IPS DF 4.7 (cell line): ENCODE measurements at regions not wholly inside any gene's neighbourhood (a gene's known extent, or its start where the extent isn't known, plus 50 kb on each side); places are given as distances from the start of the nearest gene placed in this dataset.
"Not testable (repeated sequence)": the region's sequence is repeated elsewhere in the genome, so short reads cannot be mapped to it uniquely, and the experiment has no call there.

Source experiments
- DNase-seq: peaks from one replicate; pipeline ENCODE4 v3.0.0-alpha.2; 2013; ENCODE audit warnings: low spot score; ENCODE audit errors: extremely low read depth

DNA sequence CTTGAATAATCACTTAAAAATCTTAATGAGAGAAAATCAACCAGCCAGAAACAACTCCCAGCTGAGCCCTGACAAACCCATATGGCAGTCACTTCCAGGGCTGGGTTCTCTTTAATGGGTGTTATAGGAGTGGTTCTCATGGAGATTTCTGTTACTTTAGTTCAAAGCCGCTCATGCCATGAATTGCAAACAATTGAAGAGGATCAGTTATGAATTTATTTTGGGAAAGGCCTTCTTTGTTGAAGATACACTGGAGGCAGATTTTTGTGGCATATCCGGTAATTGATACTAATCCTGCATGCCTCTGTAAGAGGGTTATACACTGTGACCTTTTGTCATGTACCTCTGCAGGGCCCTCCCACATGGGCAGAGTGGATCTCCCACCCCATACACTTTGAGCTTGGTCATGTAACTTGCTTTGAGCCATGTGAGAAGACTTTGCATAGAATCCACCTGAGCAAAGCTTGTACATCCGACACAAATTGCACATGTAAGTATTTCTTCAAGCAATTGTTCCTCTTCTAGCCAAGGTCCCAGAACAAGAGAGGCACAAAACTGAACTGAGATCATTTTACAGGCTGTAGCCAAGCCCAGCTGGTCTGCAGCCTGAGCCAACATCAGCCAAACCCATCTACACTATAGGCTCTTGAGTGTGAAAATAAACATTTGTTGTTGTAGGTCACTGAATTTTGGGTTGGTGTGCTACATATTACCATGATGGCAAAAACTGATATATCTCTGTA is 492.3 kb downstream of the PREX1 start:
- no peak for DNase-seq

DNA sequence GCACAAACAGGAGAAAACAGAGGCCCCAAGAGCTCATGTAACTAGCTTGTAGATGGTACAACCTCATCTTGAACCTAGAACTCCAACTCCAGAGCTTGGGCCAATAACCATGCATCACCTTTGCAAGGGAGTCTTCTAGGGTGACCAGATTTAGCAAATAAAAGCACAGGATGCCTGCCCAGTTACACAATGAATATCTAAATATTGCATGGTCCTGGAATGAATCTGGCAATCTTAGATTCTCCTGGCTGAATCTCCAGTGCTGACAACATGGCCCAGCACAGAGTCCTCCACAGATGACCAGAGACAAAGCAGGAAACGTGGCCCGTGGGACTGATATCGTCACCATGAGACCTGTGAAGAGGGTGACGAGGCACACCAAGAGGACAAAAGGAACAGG is 494.1 kb downstream of the PREX1 start:
- no peak for DNase-seq

DNA sequence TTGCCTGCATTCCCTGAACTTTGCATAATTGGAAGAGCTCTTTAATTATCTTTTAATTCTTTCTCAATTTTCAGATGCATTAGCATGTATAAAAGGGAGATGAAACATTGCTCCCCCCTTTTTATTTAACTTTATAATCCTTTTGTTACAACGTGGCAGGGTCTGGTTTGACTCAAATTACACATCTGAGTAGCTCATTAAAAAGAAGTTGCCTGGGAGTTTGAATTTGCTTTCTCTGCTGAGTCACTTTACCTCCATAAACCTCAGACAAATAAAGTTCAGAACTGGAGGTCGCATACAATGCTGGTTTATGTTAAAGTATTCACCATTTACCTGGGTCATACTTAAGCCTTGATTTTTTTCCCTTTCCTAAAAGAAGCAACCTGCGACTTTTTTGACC is 495.2 kb downstream of the PREX1 start:
- DNase-seq: no peak

DNA sequence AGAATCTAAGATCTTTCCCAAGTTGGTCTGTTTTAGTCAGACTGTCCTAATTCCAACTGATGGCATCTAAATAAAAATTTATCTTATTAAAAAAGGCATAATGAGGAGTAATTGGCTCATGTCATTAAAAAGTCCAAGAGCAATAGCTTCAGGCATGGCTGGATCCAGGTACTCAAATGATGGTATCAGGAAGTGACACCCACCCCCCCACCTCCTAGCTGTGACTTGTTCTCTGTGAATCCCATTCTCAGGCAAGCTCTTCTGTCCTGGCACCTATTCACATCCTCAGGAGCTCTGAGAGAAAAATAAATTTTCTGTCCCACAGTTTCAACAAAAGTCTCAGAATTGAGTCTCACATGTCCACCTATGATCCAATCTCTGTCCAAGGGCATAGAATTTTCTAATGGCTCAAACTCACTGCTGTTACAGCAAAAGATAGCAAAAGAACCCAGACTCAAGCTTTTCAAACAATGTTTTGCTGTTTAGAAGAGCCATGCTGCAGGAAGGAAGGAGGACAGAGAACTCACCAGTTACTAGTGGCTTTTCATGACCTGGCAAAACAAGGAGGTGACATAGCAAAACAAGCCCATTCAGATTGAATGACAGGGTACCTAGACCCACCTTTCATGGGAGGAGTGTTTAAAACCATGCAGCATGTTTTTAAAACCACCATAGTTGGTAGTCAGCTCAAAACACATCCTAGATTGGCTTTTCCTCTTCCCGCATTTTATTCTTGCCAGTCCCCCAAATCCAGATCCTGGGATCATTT is 496.1 kb downstream of the PREX1 start:
- no peak for DNase-seq

DNA sequence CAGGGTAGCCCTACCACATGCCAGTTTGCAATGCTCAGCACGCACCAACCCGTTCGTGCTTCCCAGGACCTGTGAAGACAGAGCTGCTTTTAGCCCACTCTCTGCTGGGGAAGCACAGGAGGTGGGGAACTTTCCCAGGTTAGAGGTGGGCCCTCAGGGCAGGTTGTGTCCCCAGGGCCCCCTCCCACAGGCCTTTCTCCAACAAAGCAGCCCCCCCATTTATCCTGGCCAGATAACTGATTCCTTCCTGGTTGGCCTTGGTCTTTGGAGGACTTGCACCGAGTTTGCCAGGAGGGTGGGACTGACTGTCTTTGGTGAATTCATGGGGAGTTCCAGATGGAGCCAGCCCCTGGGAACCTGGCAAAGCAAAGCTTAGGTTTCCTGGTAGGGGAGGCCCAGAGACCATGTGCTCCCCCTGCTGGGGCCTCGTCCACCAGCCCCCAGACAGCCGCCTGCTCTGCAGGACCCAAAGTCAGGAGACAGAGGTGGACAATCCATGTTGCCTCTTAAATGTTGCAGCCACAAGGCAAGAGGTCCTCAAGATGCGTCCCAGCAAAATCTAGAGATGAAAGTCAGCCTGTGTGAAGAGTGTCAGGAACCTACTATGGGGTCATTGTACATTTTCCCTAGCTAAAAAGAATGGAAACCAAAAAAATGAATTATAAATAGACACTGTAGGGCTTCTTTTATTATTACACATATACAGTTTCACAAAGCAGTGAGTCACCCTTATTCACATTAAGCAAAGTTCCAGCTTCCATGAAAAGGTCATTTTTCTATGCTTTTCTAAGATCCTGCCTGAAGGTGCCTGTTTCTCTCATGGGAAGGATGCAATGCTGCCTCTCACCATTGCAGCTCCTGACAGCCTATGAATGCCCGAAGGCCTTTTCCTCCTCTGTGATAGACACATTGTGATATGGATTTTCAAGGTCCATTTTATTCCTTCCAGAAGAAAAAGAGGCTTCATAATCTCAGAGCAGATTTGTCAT is 497.8 kb downstream of the PREX1 start:
- no peak for DNase-seq

DNA sequence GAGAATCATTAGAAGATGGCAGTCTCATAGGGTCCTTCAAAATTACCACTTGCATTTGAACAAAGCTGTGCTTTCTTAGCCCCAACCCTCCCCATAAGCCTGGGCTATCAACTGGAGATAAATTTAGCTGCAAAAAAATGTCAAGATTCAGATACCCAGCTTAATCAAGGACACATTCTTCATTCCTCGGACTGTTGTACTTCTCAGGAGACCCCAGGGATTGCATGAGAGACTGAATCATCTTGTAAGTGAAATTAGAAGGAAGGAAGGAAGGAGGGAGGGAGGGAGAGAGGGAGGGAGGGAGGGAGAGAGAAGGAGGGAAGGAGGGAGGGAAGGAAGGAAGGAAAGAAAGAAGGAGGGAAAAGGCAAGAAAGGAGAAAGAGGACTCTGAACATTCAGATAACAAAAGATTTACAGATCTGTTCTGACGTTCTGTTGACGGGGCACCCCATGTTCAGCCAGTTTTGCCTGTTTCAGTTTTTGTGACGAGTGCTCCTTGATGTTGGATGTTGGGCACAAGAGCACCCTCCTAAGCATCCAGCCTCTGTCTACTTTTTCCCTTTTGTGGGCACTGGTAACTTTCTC is 498.7 kb downstream of the PREX1 start:
- DNase-seq: no peak

DNA sequence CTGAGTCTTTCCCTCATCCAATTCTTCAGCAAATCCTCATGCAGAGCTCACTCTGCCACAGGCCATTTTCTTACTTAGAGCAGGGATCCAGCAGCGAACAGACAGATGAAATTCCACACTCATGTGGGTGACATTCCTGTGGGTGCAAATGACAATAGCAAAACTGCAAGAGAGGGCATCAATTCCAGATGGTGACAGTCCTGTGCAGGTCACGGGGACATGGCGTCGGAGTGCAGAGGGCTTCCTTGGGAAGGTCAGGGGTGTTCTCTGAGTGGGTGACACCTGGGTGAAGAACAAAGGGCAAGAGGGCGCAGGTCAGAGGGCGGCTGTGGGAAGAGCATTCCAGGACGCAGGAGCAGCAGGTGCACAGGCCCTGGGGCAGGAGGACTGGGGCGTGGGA is 500.0 kb downstream of the PREX1 start:
- DNase-seq: not testable (repeated sequence)

DNA sequence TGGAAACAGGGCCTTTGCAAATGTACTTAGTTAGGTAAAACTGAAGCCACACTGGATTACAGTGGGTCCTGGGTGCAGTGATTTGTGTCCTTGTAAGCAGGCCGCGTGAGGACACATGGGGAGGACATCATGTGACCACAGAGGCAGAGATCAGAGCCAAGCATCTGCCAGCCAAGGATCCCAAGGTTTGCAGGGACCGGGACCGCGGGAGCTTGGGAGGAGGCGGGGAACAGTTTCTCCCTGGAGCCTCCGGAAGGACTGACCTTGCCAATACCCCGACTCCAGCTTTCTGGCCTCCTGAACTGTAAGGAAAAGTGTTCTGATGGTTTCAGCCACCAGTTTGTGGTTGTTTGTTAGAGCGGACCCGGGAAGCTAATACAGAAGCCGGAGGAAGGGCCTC is 500.9 kb downstream of the PREX1 start:
- DNase-seq: no peak

DNA sequence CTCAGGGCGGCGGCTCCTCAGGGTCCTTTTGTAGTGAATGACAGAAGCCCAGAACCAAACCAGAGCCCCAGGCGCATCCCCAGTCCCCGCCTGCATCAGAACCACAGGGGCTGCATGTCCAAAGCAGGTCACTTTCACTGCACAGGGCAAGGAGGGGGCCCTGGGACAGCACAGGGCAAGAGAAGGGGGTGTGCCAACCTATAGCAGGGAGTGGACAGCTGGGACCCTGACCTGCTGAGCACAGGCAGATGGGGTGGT is 501.4 kb downstream of the PREX1 start:
- no peak for DNase-seq

DNA sequence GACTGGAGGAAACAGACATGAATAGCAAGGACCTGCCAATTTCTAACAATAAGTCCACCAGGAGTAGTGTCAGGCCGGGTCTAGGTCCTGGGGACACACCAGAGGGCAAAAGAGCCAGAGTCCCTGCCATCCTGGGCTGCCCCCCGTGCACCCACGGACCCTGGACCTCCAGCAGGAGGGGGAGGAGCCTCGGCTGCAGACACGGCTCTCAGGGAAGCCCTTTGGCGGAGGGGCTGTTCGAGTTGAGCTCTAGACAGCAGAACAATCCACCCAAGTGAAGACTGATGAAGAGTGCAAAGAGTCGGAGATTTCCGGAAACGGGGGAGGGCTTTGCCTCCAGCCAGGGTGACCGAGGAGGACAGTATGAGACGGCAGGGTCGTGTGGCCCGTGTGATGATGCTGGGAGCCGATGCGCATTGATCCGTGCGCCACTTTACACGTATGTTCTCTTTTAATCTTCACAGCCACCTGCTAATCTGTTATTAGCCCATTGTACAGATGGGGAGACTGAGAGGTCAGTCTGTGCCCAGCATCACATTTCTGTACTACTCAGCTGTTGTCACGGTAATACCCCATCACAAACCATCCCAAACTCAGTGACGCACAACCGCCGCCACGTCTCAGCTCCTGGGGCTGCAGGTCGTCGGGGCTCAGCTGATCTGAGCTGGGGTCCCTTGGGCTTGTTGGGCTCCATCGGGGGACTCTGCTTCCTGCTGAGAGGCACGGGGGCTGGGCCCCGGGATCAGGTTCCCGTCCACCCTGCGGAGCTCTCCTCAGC is 502.0 kb downstream of the PREX1 start:
- no peak for DNase-seq

DNA sequence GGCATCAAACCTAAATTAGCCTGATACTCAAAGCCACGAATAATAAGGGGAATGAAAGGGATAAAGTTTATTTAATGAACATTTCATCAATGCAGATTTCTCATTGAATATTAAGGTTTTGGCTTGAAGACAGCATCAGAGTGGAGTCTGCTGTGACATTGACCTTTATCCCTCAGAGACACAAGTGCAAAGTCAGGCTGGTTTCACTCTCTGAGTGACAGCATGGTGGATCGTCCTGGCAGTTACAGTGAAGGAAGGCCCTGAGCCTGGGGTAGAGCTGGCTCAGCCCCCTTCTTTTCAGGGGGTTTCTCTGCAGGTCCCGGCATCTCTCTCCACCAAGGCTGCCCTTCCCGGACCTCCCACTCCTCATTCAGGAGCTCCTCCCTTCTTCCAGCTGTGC is 503.1 kb downstream of the PREX1 start:
- no peak for DNase-seq

DNA sequence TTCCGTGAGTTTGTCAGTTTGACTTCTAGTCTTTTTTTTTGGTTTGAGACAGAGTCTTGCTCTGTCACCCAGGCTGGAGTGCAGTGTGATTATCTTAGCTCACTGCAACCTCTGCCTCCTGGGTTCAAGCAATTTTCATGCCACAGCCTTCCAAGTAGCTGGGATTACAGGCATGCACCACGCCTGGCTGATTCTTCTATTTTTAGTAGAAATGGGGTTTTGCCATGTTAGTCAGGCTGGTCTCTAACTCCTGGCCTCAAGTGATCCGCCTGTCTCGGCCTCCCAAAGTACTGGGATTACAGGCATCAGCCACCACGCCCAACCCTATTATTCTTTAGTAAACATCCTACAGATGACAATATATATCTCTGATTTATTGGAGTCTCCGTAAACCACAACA is 506.5 kb downstream of the PREX1 start:
- DNase-seq: no peak

DNA sequence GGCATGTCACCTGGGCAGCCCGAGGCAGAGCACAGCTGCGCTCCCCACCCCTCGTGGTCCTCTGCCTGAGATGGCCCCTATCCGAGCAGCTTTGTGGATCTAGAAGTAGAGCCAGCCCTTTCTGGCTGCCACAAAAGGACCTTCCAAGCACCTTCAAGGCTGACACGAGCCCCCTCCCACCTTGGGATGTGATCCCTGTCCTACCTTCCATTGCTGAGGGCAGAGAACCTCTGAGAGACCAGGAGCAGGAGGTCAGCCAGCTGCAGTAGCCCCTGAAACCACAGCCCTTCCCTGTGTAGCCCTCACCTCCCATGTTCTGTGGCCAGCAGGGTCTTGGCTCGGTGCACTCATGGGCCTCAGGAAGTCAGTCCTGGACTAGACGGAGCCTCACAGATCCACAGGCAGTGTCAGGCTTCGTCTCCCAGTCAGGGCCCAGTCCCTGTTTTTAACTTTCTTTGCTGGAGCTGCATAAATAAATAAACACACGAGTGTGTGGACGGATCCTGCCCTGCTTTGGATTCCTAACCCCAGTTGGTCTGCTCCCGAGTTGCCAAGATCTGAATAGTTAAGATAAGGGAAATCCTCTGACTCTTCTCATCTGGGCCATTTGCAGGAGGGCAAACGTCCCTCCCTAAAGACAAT is 507.7 kb downstream of the PREX1 start:
- DNase-seq: no peak

DNA sequence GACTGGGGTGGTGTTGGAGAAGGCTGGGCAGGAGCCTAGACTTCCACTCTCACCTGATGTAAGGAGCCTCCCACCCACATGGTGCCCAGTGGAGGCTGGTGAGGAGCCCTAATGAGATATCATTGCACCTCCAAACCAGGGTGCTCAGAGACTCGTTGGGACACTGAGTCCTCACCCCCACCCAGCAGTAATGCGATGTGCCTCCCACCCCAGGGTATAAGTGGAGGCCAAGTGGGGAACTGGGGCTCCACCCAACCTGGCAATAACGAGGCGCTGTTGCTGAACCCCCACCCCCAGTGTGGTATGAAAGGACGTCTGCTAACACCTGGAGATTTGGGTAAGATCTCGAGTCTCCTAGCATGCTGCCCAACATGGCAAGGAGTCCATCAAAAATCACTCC is 510.2 kb downstream of the PREX1 start:
- no peak for DNase-seq

DNA sequence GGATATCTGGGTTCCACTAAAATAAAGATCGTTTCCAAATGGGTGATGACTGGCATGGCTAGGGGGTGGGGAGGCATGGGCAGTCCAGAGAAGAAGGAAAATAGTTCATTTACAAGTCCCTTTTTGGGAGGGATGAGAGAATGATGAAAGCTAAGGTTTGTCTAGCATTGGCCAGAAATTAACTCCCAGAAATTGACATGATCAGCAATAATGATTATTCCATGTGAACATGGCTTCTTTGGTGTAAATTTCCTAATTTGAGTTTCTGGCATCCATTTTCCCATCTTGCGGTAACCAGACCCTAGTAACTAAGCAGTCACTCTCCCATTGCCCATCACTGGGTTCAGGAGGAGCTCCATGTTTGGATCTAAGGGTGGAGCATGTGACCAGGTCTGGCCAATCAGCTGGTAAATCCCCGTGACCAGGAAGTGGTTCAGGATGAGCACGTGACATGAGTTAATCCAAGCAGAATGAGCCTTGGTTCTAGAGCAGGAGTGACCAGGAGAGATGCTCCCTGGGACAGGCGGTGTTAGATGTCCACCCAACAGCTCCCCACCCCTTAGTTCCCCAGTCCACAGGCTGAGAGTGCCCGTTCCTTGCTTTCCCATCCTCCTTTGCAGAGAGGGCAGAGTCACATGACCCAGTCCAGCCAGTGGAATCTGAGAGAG is 512.7 kb downstream of the PREX1 start:
- no peak for DNase-seq

DNA sequence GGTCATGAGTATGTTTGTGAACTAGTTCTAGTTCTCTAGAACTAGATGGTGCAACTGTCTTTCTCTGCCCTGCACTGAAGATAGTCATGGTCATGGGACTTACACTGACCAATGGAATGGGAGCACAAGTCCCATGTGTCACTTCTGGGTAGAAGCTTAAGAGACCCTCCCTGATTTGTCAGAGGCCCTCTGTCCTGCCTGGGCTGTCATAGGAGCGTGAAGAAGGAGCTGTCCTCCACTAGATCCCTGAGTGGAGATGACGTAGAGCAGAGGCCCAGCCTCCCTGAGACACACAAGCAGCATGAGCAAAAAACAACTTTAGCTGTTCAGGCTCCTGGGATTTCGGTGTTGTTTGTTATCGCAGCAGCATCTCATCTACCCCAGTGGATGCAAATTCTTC is 514.5 kb downstream of the PREX1 start:
- DNase-seq: no peak

DNA sequence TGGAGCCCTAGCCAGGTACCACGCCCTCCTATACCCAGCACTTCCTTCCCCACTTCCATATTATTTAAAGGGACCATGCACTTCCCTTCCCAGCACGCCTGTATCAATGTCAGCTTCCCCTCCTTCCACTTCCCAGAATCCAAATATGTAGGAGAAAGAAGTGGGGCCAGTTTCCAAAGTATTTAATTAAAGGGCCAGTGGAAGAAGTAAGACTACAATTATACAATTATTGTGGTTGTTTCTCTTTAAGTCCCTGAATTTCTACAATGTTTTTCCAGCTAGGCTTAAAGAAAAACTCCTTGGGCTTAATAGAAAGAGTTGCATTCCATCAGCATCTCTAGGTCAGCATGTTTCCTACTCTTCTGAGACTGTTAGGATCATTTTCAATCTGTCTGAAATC is 515.8 kb downstream of the PREX1 start:
- DNase-seq: no peak

DNA sequence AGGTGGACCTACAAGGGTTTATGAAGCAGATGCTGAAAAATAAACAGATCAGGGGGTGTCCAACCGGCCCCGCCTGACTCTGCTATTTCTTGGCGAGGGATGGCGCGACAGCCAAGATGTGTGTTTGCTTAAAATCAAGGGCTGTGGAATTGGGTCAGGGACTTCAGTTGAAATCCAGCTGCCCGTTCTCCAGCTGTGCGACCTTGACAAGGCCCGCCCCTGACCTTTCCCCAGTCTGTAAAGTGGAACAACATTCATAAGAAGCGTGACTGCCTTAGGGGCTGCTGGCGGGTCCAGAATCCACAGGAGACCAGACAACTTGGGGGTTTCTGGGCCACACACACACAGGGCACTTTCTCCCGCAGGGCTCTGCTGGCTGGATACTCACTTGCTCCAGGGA is 517.5 kb downstream of the PREX1 start:
- no peak for DNase-seq

DNA sequence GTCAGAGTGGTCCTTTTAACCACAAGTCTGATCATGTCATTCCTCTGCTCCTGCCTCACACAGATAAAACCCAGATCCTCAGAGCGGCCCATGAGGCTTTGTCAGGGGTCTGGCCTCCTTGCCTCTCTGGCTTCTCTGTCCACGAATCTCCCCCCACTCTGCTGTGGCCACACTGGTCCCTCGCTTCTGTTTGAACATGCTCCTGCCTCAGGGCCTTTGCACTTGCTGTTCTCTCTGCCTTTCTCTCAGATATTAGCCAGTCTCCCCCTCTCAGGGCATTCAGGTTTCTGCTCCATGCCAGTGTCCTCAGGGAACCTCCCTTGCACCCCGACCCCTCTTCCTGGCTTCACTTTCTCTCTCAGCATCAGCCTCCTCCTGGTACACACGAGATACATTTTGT is 518.5 kb downstream of the PREX1 start:
- DNase-seq: no peak

DNA sequence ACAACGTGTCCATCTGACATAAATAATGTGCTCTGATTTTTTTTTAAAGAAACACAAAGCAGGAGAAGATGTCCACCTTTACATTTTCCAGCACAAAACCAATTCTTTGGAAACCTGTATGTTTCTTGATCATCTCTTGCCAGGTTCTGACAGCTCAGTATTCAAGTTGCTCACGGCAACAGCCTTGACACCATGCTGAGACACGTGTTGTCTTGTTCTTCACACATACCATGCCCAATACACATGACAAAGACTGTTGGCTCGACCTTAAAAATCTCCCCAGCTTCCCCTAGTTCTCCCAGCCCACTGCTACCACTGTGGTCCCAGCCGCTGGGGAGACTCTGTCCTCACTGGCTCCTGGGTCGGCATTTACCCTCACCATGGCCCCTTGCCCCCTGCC is 518.9 kb downstream of the PREX1 start:
- no peak for DNase-seq
